ENCODE measurements at regions not wholly inside any gene's neighbourhood (a gene's known extent, or its start where the extent isn't known, plus 50 kb on each side); places are given as distances from the start of the nearest gene placed in this dataset.
A peak's percentile ranks its signal among the peaks of the same experiment; 100 is the strongest.

DNA sequence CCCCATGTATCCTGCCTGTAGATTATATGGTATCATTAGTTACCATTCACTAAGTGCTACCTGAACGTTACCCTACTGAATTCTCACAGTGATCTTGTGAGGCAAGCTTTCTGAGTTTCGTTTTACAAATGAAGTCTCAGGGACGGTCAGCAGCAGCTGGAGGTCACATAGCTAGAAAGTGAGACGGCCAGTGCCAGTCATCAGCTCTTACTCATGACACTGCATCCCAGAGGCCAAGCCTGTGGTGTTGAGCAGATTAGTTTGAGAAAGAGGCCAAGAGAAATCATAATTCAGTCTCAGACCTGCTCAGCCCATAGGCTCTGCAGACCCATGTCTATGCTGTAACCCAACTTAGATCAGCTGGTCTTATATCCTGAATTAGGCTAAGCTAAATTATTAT is 95.7 kb upstream of the EGFLAM start:
- BruUV-seq (replicated peaks) = no TSS peak
- DNase-seq (ENCODE audit: low spot score) = no peak
- intact Hi-C loops (cut with micrococcal nuclease; ENCODE audit: unreplicated experiment) = no loop called here
- Histone ChIP-seq H3K4me1 (ENCODE audit: insufficient read depth, low read length, poor library complexity, severe bottlenecking) (no peaks in the 10 kb centered on the region), H3K27me3 (replicated peaks; ENCODE audit: insufficient read depth, low read depth, low read length, poor library complexity) (no peaks in the 10 kb centered on the region), H3K36me3 (ENCODE audit: insufficient read depth, low read length, poor library complexity, severe bottlenecking) (no peaks in the 10 kb centered on the region), H3K27ac (ENCODE audit: low read depth, low read length, poor library complexity, severe bottlenecking) (no peak overlapping the region), H3K9me3 (ENCODE audit: low read depth, low read length, poor library complexity, severe bottlenecking) (no peaks in the 10 kb centered on the region), H3K4me3 (ENCODE audit: low read depth, low read length, poor library complexity, severe bottlenecking) (no peak overlapping the region)
- TF ChIP-seq, protein P1, sequence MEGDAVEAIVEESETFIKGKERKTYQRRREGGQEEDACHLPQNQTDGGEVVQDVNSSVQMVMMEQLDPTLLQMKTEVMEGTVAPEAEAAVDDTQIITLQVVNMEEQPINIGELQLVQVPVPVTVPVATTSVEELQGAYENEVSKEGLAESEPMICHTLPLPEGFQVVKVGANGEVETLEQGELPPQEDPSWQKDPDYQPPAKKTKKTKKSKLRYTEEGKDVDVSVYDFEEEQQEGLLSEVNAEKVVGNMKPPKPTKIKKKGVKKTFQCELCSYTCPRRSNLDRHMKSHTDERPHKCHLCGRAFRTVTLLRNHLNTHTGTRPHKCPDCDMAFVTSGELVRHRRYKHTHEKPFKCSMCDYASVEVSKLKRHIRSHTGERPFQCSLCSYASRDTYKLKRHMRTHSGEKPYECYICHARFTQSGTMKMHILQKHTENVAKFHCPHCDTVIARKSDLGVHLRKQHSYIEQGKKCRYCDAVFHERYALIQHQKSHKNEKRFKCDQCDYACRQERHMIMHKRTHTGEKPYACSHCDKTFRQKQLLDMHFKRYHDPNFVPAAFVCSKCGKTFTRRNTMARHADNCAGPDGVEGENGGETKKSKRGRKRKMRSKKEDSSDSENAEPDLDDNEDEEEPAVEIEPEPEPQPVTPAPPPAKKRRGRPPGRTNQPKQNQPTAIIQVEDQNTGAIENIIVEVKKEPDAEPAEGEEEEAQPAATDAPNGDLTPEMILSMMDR (conservative IDR thresholded peaks at IDR 0.05; ENCODE audit: low read depth, low read length) = no peak
- TF ChIP-seq EZH2 (IDR thresholded peaks at IDR 0.05; ENCODE audit: borderline replicate concordance, low read depth, low read length, poor library complexity, severe bottlenecking) = no peak
- POLR2A ChIA-PET (ENCODE audit: low non-redundant PET) = no interaction called here
- CTCF ChIA-PET = no interaction called here

DNA sequence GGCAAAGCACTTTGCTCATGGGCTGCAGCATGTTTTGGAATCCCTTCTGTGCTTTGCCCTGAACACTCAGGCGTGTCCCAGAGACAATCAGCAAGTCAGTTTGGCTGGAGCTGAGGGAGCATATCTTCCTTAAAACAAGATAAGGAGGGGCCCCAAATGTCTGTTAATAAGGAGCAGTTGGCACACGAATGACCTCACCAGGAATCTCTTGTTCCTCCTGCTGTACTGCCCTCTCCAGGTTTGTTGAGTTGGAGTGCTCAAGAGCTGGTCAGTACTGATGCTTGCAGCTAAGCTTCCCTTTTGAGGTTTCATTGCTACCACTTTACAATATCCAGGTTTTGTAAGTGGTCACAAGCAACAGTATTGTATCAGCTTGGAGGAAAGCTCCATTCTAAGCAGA is 101.3 kb upstream of the EGFLAM start:
- TF ChIP-seq, protein P1 (conservative IDR thresholded peaks at IDR 0.05; ENCODE audit: low read depth, low read length) = no peak
- no peak for TF ChIP-seq EZH2 (IDR thresholded peaks at IDR 0.05; ENCODE audit: borderline replicate concordance, low read depth, low read length, poor library complexity, severe bottlenecking)
- no peak overlapping the region for H3K4me3 ChIP-seq (ENCODE audit: low read depth, low read length, poor library complexity, severe bottlenecking)
- no peaks in the 10 kb centered on the region for H3K36me3 ChIP-seq (ENCODE audit: insufficient read depth, low read length, poor library complexity, severe bottlenecking)
- DNase-seq (ENCODE audit: low spot score) = no peak
- intact Hi-C loops (cut with micrococcal nuclease; ENCODE audit: unreplicated experiment) = no loop called here
- no peaks in the 10 kb centered on the region for H3K9me3 ChIP-seq (ENCODE audit: low read depth, low read length, poor library complexity, severe bottlenecking)
- no peak overlapping the region for H3K27ac ChIP-seq (ENCODE audit: low read depth, low read length, poor library complexity, severe bottlenecking)
- BruUV-seq (replicated peaks) = no TSS peak
- H3K4me1 ChIP-seq (ENCODE audit: insufficient read depth, low read length, poor library complexity, severe bottlenecking) = no peaks in the 10 kb centered on the region
- ChIA-PET CTCF (no interaction called here), POLR2A (ENCODE audit: low non-redundant PET) (no interaction called here)
- no peaks in the 10 kb centered on the region for H3K27me3 ChIP-seq (replicated peaks; ENCODE audit: insufficient read depth, low read depth, low read length, poor library complexity)

DNA sequence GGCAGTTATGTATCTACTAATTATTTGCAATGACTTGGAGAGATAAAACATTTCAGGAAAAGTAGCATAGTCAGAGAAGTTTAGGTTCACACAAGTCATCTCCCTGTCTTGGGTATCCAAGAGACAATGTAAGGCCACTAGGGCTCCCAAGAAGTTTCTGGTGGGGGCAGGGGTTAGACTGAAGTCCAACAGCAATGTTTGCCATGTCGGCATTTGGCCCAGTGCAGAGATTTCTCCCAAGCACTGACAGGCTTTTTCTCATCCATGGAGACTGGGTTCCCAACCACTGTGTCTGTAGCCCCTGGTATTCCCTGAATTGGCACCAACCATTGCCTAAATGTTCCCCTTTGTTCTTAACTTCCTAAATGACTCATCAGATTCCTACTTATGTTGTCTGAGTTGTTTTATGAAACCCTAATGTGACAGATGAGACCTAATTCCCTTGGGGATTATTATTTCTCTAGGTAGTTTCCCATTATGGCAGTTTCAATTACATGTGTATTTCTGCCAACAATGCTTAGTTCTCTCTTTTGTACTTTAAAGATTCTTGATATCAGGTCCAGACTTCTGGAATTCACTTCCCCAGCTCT is 103.6 kb upstream of the EGFLAM start:
- ChIA-PET POLR2A (ENCODE audit: low non-redundant PET) (no interaction called here), CTCF (no interaction called here)
- TF ChIP-seq, protein P1 (conservative IDR thresholded peaks at IDR 0.05; ENCODE audit: low read depth, low read length) = no peak
- TF ChIP-seq EZH2 (IDR thresholded peaks at IDR 0.05; ENCODE audit: borderline replicate concordance, low read depth, low read length, poor library complexity, severe bottlenecking) = no peak
- Histone ChIP-seq H3K27ac (ENCODE audit: low read depth, low read length, poor library complexity, severe bottlenecking) (no peak overlapping the region), H3K9me3 (ENCODE audit: low read depth, low read length, poor library complexity, severe bottlenecking) (no peaks in the 10 kb centered on the region), H3K27me3 (replicated peaks; ENCODE audit: insufficient read depth, low read depth, low read length, poor library complexity) (no peaks in the 10 kb centered on the region), H3K36me3 (ENCODE audit: insufficient read depth, low read length, poor library complexity, severe bottlenecking) (no peaks in the 10 kb centered on the region), H3K4me1 (ENCODE audit: insufficient read depth, low read length, poor library complexity, severe bottlenecking) (no peaks in the 10 kb centered on the region), H3K4me3 (ENCODE audit: low read depth, low read length, poor library complexity, severe bottlenecking) (no peak overlapping the region)
- BruUV-seq (replicated peaks) = no TSS peak
- DNase-seq (ENCODE audit: low spot score) = peak; percentile 60
- intact Hi-C loops (cut with micrococcal nuclease; ENCODE audit: unreplicated experiment) = no loop called here
